ENCODE measurements at regions not wholly inside any gene's neighbourhood (a gene's known extent, or its start where the extent isn't known, plus 50 kb on each side); places are given as distances from the start of the nearest gene placed in this dataset.
"Not testable (repeated sequence)": the region's sequence is repeated elsewhere in the genome, so short reads cannot be mapped to it uniquely, and the experiment has no call there.

- not testable (repeated sequence) for TF ChIP-seq EZH2 (IDR thresholded peaks at IDR 0.05; ENCODE audit: insufficient read depth, poor library complexity, severe bottlenecking); EZH2phosphoT487 (IDR thresholded peaks at IDR 0.05; ENCODE audit: insufficient read depth, low read depth)
Measured at GRCh38 chr13:25002311-25002710, 93.6 kb upstream of the PABPC3 start.

Measured in GM23248 (cell line).